IPS-20b (cell line): ENCODE measurements at regions not wholly inside any gene's neighbourhood (a gene's known extent, or its start where the extent isn't known, plus 50 kb on each side); places are given as distances from the start of the nearest gene placed in this dataset.

Experiments
- H3K27ac ChIP-seq: one replicate; pipeline ENCODE4 v1.5.1; 2013; ENCODE audit warnings: low read length
- H3K27me3 ChIP-seq: 2 replicates; pipeline ENCODE4 v1.6.1; 2013; ENCODE audit warnings: mild to moderate bottlenecking, low read length, inconsistent platforms; ENCODE audit not compliant: insufficient read depth
- H3K36me3 ChIP-seq: 2 replicates; pipeline ENCODE4 v1.6.1; 2013; ENCODE audit warnings: low read depth, mild to moderate bottlenecking, inconsistent platforms, low read length, moderate library complexity; ENCODE audit not compliant: insufficient read depth
- H3K4me1 ChIP-seq: 2 replicates; pipeline ENCODE4 v1.6.1; 2013; ENCODE audit warnings: mild to moderate bottlenecking, control low read depth, inconsistent platforms, low read length, moderate library complexity; ENCODE audit not compliant: insufficient read depth
- H3K4me3 ChIP-seq: 2 replicates; pipeline ENCODE4 v1.5.1; 2013; ENCODE audit warnings: mild to moderate bottlenecking, low read length, inconsistent platforms
- H3K9ac ChIP-seq: 2 replicates; pipeline ENCODE4 v1.6.1; 2013; ENCODE audit warnings: low read depth, mild to moderate bottlenecking, inconsistent platforms, low read length, moderate library complexity
- H3K9me3 ChIP-seq: 2 replicates; pipeline ENCODE4 v1.6.1; 2013; ENCODE audit warnings: mild to moderate bottlenecking, low read depth, low read length, inconsistent platforms; ENCODE audit not compliant: insufficient read depth

- Histone ChIP-seq H3K36me3 (no peaks in the 10 kb centered on the region), H3K27ac (peak overlapping the region; percentile 44), H3K27me3 (no peaks in the 10 kb centered on the region), H3K4me3 (no peak overlapping the region), H3K9ac (peak overlapping the region; percentile 48; the same call in 1 of the 2 replicates), H3K4me1 (peaks cover 41% of the 10 kb centered on the region), H3K9me3 (no peaks in the 10 kb centered on the region)
These were observed 72.2 kb upstream of the FICD start for GRCh38 chr12:108442910-108443309.

GRCh38 chr12:108442067-108442466 is 73.0 kb upstream of the FICD start:
- H3K4me3 ChIP-seq, result peak overlapping the region; percentile 19; the same call in 1 of the 2 replicates
- peak overlapping the region; percentile 75 for H3K27ac ChIP-seq

GRCh38 chr12:108441549-108441948 is 73.5 kb upstream of the FICD start:
- Histone ChIP-seq H3K27ac (peak overlapping the region; percentile 75), H3K9ac (peak overlapping the region; percentile 38; the same call in 1 of the 2 replicates), H3K27me3 (no peaks in the 10 kb centered on the region), H3K36me3 (no peaks in the 10 kb centered on the region), H3K9me3 (no peaks in the 10 kb centered on the region), H3K4me3 (peak overlapping the region; percentile 16; the same call in 1 of the 2 replicates), H3K4me1 (peaks cover 30% of the 10 kb centered on the region)

More at GRCh38 chr12:108442067-108442466, 73.0 kb upstream of the FICD start:
- Histone ChIP-seq H3K36me3 (no peaks in the 10 kb centered on the region), H3K9ac (peak overlapping the region; percentile 38; the same call in 1 of the 2 replicates), H3K9me3 (no peaks in the 10 kb centered on the region), H3K4me1 (peaks cover 35% of the 10 kb centered on the region), H3K27me3 (no peaks in the 10 kb centered on the region)

GRCh38 chr12:108440736-108441135 is 74.3 kb upstream of the FICD start:
- Histone ChIP-seq H3K27me3 (no peaks in the 10 kb centered on the region), H3K4me3 (no peak overlapping the region), H3K36me3 (no peaks in the 10 kb centered on the region), H3K27ac (peak overlapping the region; percentile 75), H3K4me1 (peaks cover 30% of the 10 kb centered on the region), H3K9ac (no peak overlapping the region), H3K9me3 (no peaks in the 10 kb centered on the region)

DNA sequence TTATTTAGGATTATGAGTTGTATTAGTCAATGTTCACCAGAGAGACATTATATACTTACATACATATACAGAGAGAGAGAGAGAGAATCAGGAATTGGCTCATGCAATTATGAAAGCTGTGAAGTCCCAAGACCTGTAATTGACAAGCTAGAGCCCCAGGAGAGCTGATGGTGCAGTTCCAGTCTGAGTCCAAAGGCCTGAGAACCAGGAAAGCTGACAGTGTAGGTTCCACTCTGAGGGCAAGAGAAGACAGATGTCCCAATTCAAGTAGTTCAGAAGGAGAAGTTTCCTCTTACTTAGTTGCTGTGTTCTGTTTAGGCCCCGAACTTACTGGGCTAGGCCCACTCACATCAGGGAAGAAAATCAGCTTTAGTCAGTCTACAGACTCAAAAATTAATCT is 76.4 kb upstream of the FICD start:
- Histone ChIP-seq H3K27me3 (no peaks in the 10 kb centered on the region), H3K9ac (no peak overlapping the region), H3K4me3 (no peak overlapping the region), H3K9me3 (no peaks in the 10 kb centered on the region), H3K4me1 (peaks cover 27% of the 10 kb centered on the region), H3K27ac (no peak overlapping the region), H3K36me3 (no peaks in the 10 kb centered on the region)

DNA sequence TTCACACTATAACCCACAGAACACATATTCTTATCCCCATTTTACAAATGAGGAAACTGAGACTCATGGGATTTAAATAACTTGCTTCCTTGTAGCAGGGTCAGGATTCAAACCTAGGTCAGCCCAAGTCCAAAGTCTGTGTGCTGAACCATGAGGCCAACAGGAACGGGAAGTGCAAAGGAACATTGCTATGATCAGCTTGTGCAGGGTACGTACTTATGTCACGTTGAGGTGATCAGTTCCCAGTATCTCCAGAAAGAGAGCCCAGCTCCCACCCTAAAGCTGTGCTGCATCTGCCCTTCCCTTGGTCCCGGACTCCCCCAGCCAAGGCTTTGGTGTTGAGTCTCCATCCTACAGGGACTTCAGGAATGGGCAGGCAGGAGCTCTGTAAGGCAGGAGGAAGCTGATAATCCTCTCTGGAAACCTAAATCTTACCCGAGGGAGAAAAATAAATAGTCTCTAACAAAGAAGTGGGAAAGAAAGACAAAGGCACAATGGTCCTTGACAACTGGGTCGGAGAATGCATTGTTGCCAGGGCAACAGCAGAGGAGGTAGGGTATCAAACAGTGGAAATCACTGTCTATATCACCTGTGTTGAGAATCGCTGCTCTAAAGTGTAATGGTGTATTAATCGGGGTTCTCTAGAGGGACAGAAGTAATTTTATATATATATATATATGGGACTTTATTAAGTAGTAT is 82.5 kb upstream of the FICD start:
- H3K27me3 ChIP-seq, result no peaks in the 10 kb centered on the region
- no peak overlapping the region for H3K27ac ChIP-seq
- no peak overlapping the region for H3K4me3 ChIP-seq
- H3K9ac ChIP-seq, result no peak overlapping the region
- no peaks in the 10 kb centered on the region for H3K4me1 ChIP-seq
- H3K36me3 ChIP-seq, result no peaks in the 10 kb centered on the region
- no peaks in the 10 kb centered on the region for H3K9me3 ChIP-seq

DNA sequence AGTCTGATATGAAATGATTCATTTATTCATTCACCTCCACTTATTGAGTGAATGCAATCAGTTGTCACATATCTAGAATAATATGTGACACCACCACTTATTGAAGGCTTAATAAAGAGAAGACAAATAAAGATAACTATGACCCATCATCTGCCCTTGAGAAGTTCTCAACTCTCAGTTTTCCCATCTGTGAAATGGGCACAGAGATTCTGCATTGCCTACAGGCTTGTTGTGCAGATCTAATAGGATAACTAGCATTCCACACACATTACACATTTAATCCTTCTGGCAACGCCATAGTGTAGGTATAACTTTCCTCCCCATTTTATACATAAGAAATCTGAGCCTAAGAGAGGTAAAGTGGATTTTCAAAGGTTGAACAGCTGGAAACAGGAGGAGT is 84.2 kb upstream of the FICD start:
- H3K9ac ChIP-seq, result no peak overlapping the region
- no peaks in the 10 kb centered on the region for H3K9me3 ChIP-seq
- no peaks in the 10 kb centered on the region for H3K36me3 ChIP-seq
- no peaks in the 10 kb centered on the region for H3K27me3 ChIP-seq
- H3K4me1 ChIP-seq, result no peaks in the 10 kb centered on the region
- H3K4me3 ChIP-seq, result no peak overlapping the region
- no peak overlapping the region for H3K27ac ChIP-seq

GRCh38 chr12:108430245-108430644 is 84.8 kb upstream of the FICD start:
- Histone ChIP-seq H3K9ac (no peak overlapping the region), H3K4me3 (no peak overlapping the region), H3K9me3 (no peaks in the 10 kb centered on the region), H3K4me1 (no peaks in the 10 kb centered on the region), H3K36me3 (no peaks in the 10 kb centered on the region), H3K27me3 (no peaks in the 10 kb centered on the region), H3K27ac (no peak overlapping the region)

GRCh38 chr12:108425238-108425795 is 86.2 kb upstream of the CMKLR1 start:
- Histone ChIP-seq H3K4me1 (no peaks in the 10 kb centered on the region), H3K36me3 (no peaks in the 10 kb centered on the region), H3K9me3 (no peaks in the 10 kb centered on the region), H3K27me3 (no peaks in the 10 kb centered on the region), H3K4me3 (no peak overlapping the region), H3K27ac (no peak overlapping the region), H3K9ac (no peak overlapping the region)

- H3K4me3 ChIP-seq, result no peak overlapping the region
- H3K9me3 ChIP-seq, result no peaks in the 10 kb centered on the region
- no peaks in the 10 kb centered on the region for H3K36me3 ChIP-seq
- no peak overlapping the region for H3K27ac ChIP-seq
- H3K9ac ChIP-seq, result no peak overlapping the region
- H3K27me3 ChIP-seq, result no peaks in the 10 kb centered on the region
- H3K4me1 ChIP-seq, result no peaks in the 10 kb centered on the region
These were observed 85.7 kb upstream of the CMKLR1 start for GRCh38 chr12:108424816-108425215.

DNA sequence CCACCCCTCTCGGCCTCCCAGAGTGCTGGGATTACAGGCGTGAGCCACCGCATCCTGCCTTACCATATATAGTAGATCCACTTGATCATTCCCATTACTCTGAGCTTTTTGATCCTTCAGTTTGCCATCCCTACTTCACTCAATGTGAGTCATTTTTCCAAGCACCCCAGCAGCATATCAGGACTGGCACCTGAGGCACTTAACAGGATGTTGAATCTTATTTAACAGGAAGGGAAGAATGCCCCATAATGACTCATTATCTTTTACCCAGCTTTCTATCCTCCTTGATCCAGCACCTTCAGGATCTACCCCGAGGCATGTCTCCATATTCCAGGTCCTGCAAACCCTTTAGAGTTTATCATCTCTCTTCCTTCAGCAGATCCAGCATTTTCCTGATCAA is 84.9 kb upstream of the CMKLR1 start:
- Histone ChIP-seq H3K9me3 (no peaks in the 10 kb centered on the region), H3K36me3 (no peaks in the 10 kb centered on the region), H3K4me3 (no peak overlapping the region), H3K9ac (no peak overlapping the region), H3K27ac (no peak overlapping the region), H3K27me3 (no peaks in the 10 kb centered on the region), H3K4me1 (no peaks in the 10 kb centered on the region)

GRCh38 chr12:108423486-108423885 is 84.4 kb upstream of the CMKLR1 start:
- Histone ChIP-seq H3K27ac (no peak overlapping the region), H3K27me3 (no peaks in the 10 kb centered on the region), H3K9ac (no peak overlapping the region), H3K4me1 (no peaks in the 10 kb centered on the region), H3K4me3 (no peak overlapping the region), H3K36me3 (no peaks in the 10 kb centered on the region), H3K9me3 (no peaks in the 10 kb centered on the region)
